CD14-positive monocyte (primary cell): ENCODE measurements at regions not wholly inside any gene's neighbourhood (a gene's known extent, or its start where the extent isn't known, plus 50 kb on each side); places are given as distances from the start of the nearest gene placed in this dataset.

Source experiments
- DNase-seq, 3 donors: peaks; one replicate each; pipeline ENCODE4 v3.0.0-alpha.2; 2011 to 2022
- H2AFZ ChIP-seq: 2 replicates; pipeline ENCODE4 v1.6.0; 2012; ENCODE audit warnings: mild to moderate bottlenecking, low read depth, low read length, inconsistent platforms; ENCODE audit not compliant: insufficient read depth, poor library complexity, severe bottlenecking
- H3K27ac ChIP-seq, 2 donors: 1 replicate in 1 of 2; 2 replicates in 1 of 2; pipeline ENCODE4 v1.5.1; 2012 to 2013; ENCODE audit warnings: low read length in 2 of 2, control low read depth in 1 of 2, inconsistent platforms in 1 of 2, low read depth in 1 of 2, mild to moderate bottlenecking in 1 of 2
- H3K27me3 ChIP-seq, 2 donors: one replicate each; pipeline versions ENCODE4 v1.6.0 to v1.6.1; 2011 to 2013; ENCODE audit warnings: low read length in 2 of 2; ENCODE audit not compliant: control insufficient read depth in 2 of 2, insufficient read depth in 2 of 2
- H3K36me3 ChIP-seq, 2 donors: replicated peaks in 1 of 2; 1 replicate in 1 of 2; 2 replicates in 1 of 2; pipeline versions ENCODE4 v1.5.1 to v1.6.1; 2012 to 2013; ENCODE audit warnings: low read length in 2 of 2, control low read depth in 1 of 2, inconsistent platforms in 1 of 2, mild to moderate bottlenecking in 1 of 2; ENCODE audit not compliant: insufficient read depth in 2 of 2, control insufficient read depth in 1 of 2
- H3K4me1 ChIP-seq, 2 donors: 1 replicate in 1 of 2; 2 replicates in 1 of 2; pipeline versions ENCODE4 v1.5.1 to v1.6.1; 2012 to 2013; ENCODE audit warnings: low read length in 2 of 2, control low read depth in 1 of 2, inconsistent platforms in 1 of 2, mild to moderate bottlenecking in 1 of 2, moderate library complexity in 1 of 2; ENCODE audit not compliant: insufficient read depth in 2 of 2, control insufficient read depth in 1 of 2
- H3K4me2 ChIP-seq: replicated peaks from 2 replicates; pipeline ENCODE3; 2012; ENCODE audit warnings: low read length, moderate library complexity, mild to moderate bottlenecking; ENCODE audit not compliant: poor library complexity, severe bottlenecking; ENCODE audit errors: extremely low read depth
- H3K4me3 ChIP-seq, 3 experiments: fragments of 200-600 bp in 1 of 3; sonication (generic) in 1 of 3; replicated peaks in 1 of 3; 1 replicate in 2 of 3; 2 replicates in 1 of 3; pipeline ENCODE4 v1.5.1; 2011 to 2013; ENCODE audit warnings: low read length in 3 of 3, mild to moderate bottlenecking in 3 of 3, control low read depth in 2 of 3, low read depth in 2 of 3, inconsistent platforms in 1 of 3, moderate library complexity in 1 of 3
- H3K79me2 ChIP-seq: 2 replicates; pipeline ENCODE4 v1.6.0; 2012; ENCODE audit warnings: mild to moderate bottlenecking, control low read depth, inconsistent platforms, low read length, moderate library complexity; ENCODE audit not compliant: insufficient read depth
- H3K9ac ChIP-seq: 2 replicates; pipeline ENCODE4 v1.6.0; 2017; ENCODE audit warnings: low read length, mild to moderate bottlenecking; ENCODE audit not compliant: insufficient read depth, poor library complexity, severe bottlenecking
- H3K9me3 ChIP-seq, 2 donors: replicated peaks in 1 of 2; 1 replicate in 1 of 2; 2 replicates in 1 of 2; pipeline versions ENCODE4 v1.5.1 to v1.6.1; 2012 to 2013; ENCODE audit warnings: low read length in 2 of 2, control low read depth in 1 of 2; ENCODE audit not compliant: control insufficient read depth in 1 of 2, insufficient read depth in 1 of 2
- H4K20me1 ChIP-seq: 2 replicates; pipeline ENCODE4 v1.6.0; 2012; ENCODE audit warnings: mild to moderate bottlenecking, low read length, control low read depth, moderate library complexity; ENCODE audit not compliant: insufficient read depth
- H3K27ac Mint-ChIP-seq, 7 donors: one replicate each; pipeline ENCODE4 v1.8.0; 2020; ENCODE audit warnings: mild to moderate bottlenecking in 7 of 7, mixed read lengths in 7 of 7, moderate library complexity in 6 of 7, inconsistent platforms in 2 of 7
- H3K27me3 Mint-ChIP-seq, 3 donors: one replicate each; pipeline ENCODE4 v1.8.0; 2021 to 2022; ENCODE audit warnings: low read depth in 3 of 3, mild to moderate bottlenecking in 3 of 3, mixed read lengths in 3 of 3, moderate library complexity in 3 of 3, inconsistent platforms in 1 of 3
- H3K36me3 Mint-ChIP-seq, 2 donors: one replicate each; pipeline ENCODE4 v1.8.0; 2020; ENCODE audit warnings: mixed read lengths in 2 of 2, inconsistent platforms in 1 of 2, mild to moderate bottlenecking in 1 of 2
- H3K4me1 Mint-ChIP-seq: one replicate; pipeline ENCODE4 v1.8.0; 2020; ENCODE audit warnings: mild to moderate bottlenecking, mixed read lengths
- H3K4me3 Mint-ChIP-seq, 2 donors: one replicate each; pipeline ENCODE4 v1.8.0; 2020; ENCODE audit warnings: mild to moderate bottlenecking in 2 of 2, mixed read lengths in 2 of 2, moderate library complexity in 1 of 2
- H3K9me3 Mint-ChIP-seq, 7 donors: one replicate each; pipeline ENCODE4 v1.8.0; 2020 to 2022; ENCODE audit warnings: mixed read lengths in 7 of 7, mild to moderate bottlenecking in 6 of 7, moderate library complexity in 6 of 7, inconsistent platforms in 2 of 7
- CTCF ChIP-seq: fragments of 200-600 bp; IDR thresholded peaks from one replicate; pipeline ENCODE4 v1.8.0; 2022; ENCODE audit warnings: antibody characterized with exemption, mild to moderate bottlenecking
- WGBS: methylation state at CpG from one replicate; pipeline ENCODE4 v1.1.5; 2013; ENCODE audit warnings: missing lambda C conversion rate; ENCODE audit not compliant: insufficient coverage; 5-methylcytosine and 5-hydroxymethylcytosine counted together
- intact Hi-C, 2 donors: fragments of 100-400 bp; cut with micrococcal nuclease; formaldehyde crosslinking; loops; one replicate each; pipeline versions ENCODE4 v1.15.0 to v1.15.1; 2023

GRCh38 chr15:47383102-47383501 is 334.2 kb upstream of the SEMA6D start:
- WGBS: 94% methylated on average over 5 of the region's 5 CpGs
- Histone ChIP-seq H3K9me3 (no peaks in the 10 kb centered on the region), H3K9ac (no peak overlapping the region), H3K27ac (no peak overlapping the region), H2AFZ (no peak overlapping the region), H3K4me1 (no peaks in the 10 kb centered on the region), H3K4me2 (no peak overlapping the region), H3K36me3 (no peaks in the 10 kb centered on the region), H3K4me3 (no peak overlapping the region), H3K79me2 (no peaks in the 10 kb centered on the region), H3K27me3 (no peaks in the 10 kb centered on the region), H4K20me1 (no peaks in the 10 kb centered on the region)
- Mint-ChIP-seq H3K27me3 (peaks cover 0 to 5% (median 0%) of the 10 kb centered on the region in 3 donors), H3K36me3 (no peaks in the 10 kb centered on the region), H3K4me3 (no peak overlapping the region), H3K9me3 (peaks cover 0 to 7% (median 0%) of the 10 kb centered on the region in 7 donors), H3K4me1 (no peaks in the 10 kb centered on the region), H3K27ac (no peak overlapping the region)
- no peak for TF ChIP-seq CTCF
- DNase-seq: no peak
- intact Hi-C loops: no loop called here

GRCh38 chr15:47383801-47384200 is 333.5 kb upstream of the SEMA6D start:
- Mint-ChIP-seq H3K27ac (no peak overlapping the region), H3K4me1 (no peaks in the 10 kb centered on the region), H3K9me3 (peaks cover 0 to 7% (median 0%) of the 10 kb centered on the region in 7 donors), H3K27me3 (peaks cover 0 to 5% (median 2%) of the 10 kb centered on the region in 3 donors), H3K36me3 (no peaks in the 10 kb centered on the region), H3K4me3 (no peak overlapping the region)
- H4K20me1 ChIP-seq: no peaks in the 10 kb centered on the region
- no peaks in the 10 kb centered on the region for H3K36me3 ChIP-seq
- H3K79me2 ChIP-seq: no peaks in the 10 kb centered on the region
- no peaks in the 10 kb centered on the region for H3K27me3 ChIP-seq
- intact Hi-C loops: no loop called here
- DNase-seq: no peak
- no peaks in the 10 kb centered on the region for H3K4me1 ChIP-seq
- WGBS: 80% methylated on average over 1 of the region's 3 CpGs
- TF ChIP-seq CTCF: no peak
- no peaks in the 10 kb centered on the region for H3K9me3 ChIP-seq
- H3K9ac ChIP-seq: no peak overlapping the region
- H3K27ac ChIP-seq: no peak overlapping the region
- no peak overlapping the region for H3K4me2 ChIP-seq
- H3K4me3 ChIP-seq: no peak overlapping the region
- H2AFZ ChIP-seq: no peak overlapping the region
